ENCODE measurements at regions not wholly inside any gene's neighbourhood (a gene's known extent, or its start where the extent isn't known, plus 50 kb on each side); places are given as distances from the start of the nearest gene placed in this dataset.

DNA sequence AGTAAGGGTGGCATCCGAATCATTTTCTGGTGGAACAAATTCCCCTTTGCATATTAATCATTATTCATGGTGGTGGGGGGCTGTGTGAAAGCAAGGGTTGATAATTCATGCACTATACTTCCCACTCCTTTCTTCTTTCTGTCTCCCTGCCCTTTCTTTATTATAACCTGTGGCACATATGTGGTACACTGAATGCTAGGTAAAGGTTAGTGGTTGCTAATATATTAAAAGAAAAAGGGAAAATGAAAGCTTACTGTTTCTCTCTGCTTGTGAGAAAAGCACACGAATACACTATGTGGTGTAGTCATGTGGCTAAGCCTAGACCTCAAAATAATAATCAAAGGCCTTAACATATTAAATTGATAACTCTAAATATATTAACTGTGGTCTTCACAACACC lies 178.4 kb upstream of the RPS6KA3 start:
- Histone ChIP-seq H3K4me1 (no peaks in the 10 kb centered on the region), H3K36me3 (no peaks in the 10 kb centered on the region), H3K9me3 (no peaks in the 10 kb centered on the region), H3K27me3 (no peaks in the 10 kb centered on the region), H3K4me3 (no peak overlapping the region), H3K27ac (no peak overlapping the region)
- DNase-seq: no peak
- TF ChIP-seq POLR2AphosphoS5 (IDR thresholded peaks at IDR 0.05): no peak
- TF ChIP-seq EP300 (IDR thresholded peaks at IDR 0.05): no peak
- TF ChIP-seq, protein P1, sequence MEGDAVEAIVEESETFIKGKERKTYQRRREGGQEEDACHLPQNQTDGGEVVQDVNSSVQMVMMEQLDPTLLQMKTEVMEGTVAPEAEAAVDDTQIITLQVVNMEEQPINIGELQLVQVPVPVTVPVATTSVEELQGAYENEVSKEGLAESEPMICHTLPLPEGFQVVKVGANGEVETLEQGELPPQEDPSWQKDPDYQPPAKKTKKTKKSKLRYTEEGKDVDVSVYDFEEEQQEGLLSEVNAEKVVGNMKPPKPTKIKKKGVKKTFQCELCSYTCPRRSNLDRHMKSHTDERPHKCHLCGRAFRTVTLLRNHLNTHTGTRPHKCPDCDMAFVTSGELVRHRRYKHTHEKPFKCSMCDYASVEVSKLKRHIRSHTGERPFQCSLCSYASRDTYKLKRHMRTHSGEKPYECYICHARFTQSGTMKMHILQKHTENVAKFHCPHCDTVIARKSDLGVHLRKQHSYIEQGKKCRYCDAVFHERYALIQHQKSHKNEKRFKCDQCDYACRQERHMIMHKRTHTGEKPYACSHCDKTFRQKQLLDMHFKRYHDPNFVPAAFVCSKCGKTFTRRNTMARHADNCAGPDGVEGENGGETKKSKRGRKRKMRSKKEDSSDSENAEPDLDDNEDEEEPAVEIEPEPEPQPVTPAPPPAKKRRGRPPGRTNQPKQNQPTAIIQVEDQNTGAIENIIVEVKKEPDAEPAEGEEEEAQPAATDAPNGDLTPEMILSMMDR (IDR thresholded peaks at IDR 0.05): no peak
- TF ChIP-seq POLR2A (IDR thresholded peaks at IDR 0.05): no peak
- 71 to 84% methylated on average over 2 of the region's 2 CpGs for WGBS, 2 donors
- intact Hi-C loops (cut with DNase I): no loop called here

DNA sequence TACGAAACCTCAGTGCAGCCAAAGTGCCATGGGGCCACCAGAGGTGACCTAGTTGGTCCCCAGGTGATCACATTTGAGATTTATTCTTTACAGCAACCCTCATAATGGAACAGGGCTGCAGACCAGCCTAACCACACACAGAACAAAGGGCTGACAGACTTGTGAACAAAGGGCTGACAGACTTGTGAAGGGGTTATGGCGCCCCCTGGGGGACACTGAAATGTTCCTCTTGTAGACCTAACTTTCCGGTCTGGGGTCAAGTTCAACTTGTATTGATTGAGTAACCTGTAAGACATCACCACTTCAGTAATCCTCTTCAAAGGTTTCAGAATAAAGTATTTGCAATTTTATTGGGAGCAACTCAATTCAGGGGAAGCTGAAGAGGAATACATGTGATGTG lies 175.9 kb upstream of the RPS6KA3 start:
- Histone ChIP-seq H3K27ac (no peak overlapping the region), H3K27me3 (no peaks in the 10 kb centered on the region), H3K4me1 (no peaks in the 10 kb centered on the region), H3K36me3 (no peaks in the 10 kb centered on the region), H3K4me3 (no peak overlapping the region), H3K9me3 (no peaks in the 10 kb centered on the region)
- DNase-seq: peak; percentile 84
- WGBS, 2 donors: 29 to 31% methylated on average over 3 of the region's 3 CpGs
- TF ChIP-seq, protein P1 (IDR thresholded peaks at IDR 0.05): peak; percentile 31 to 56 (median 42)
- no peak for TF ChIP-seq POLR2A (IDR thresholded peaks at IDR 0.05)
- intact Hi-C loops (cut with DNase I): loop anchor here (5.0 kb wide), 1 partner anchor 190 kb away; no protein-coding TSS in a partner anchor

DNA sequence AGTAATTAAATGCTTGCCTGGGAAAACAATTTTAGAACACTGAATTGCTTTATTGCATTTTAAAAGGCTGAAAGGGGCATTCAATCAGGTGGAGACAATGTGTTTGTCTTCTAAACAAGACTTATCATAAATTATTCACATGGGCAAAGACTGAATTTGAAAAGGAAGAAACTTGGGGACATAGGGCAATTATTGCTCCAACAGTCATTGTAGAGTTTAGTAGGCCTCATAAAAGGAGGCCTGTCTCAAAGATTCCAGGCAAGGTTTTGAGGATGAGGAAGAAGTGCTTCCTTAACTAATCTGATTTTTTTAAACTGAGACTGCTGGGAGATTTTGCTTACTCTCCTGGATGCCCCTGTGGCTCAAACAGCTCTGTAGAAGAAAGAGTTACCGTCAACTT lies 174.4 kb upstream of the RPS6KA3 start:
- Histone ChIP-seq H3K9me3 (no peaks in the 10 kb centered on the region), H3K4me3 (no peak overlapping the region), H3K36me3 (no peaks in the 10 kb centered on the region), H3K4me1 (no peaks in the 10 kb centered on the region), H3K27ac (no peak overlapping the region), H3K27me3 (no peaks in the 10 kb centered on the region)
- no peak for DNase-seq
- no peak for TF ChIP-seq POLR2AphosphoS5 (IDR thresholded peaks at IDR 0.05)
- no peak for TF ChIP-seq POLR2A (IDR thresholded peaks at IDR 0.05)
- no peak for TF ChIP-seq EP300 (IDR thresholded peaks at IDR 0.05)
- TF ChIP-seq, protein P1 (IDR thresholded peaks at IDR 0.05): no peak
- intact Hi-C loops (cut with DNase I): loop anchor here (5.0 kb wide), 1 partner anchor 189 kb away; no protein-coding TSS in a partner anchor
- 27 to 65% methylated on average over 1 of the region's 1 CpG for WGBS, 2 donors

DNA sequence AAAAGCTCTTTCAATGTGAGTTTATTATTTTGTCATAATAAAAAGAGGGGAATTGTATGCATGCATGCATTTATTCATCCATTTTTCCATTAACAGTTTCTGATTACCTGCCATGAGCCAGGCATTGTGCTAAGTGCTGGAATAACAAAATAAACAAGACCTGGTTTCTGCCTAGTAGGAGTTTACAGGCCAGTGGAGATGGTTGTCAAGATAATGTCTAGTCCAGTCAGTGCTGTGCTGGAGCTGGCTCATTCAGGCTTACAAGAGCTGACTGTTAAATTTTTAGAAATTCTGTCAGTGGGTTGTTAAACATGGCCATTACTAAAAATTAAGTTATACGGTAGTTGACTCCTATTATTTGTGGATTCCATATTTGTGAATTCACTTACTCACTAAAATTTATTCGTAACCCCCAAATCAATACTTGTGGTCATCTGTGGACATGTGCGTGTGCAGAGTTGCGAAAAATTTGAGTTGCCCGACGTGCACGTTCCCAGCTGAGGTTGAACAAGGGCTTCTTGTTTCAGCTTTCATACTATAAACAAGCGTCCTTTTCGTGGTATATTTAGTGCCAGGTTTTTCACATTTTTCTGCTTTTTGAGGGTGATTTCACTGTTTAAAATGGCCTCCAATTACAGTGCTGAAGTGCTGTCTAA lies 172.3 kb upstream of the RPS6KA3 start:
- no peak for DNase-seq
- intact Hi-C loops (cut with DNase I): no loop called here
- no peaks in the 10 kb centered on the region for H3K36me3 ChIP-seq
- 90 to 94% methylated on average over 9 of the region's 9 CpGs for WGBS, 2 donors
- H3K27ac ChIP-seq: no peak overlapping the region
- no peaks in the 10 kb centered on the region for H3K9me3 ChIP-seq
- H3K4me1 ChIP-seq: no peaks in the 10 kb centered on the region
- H3K4me3 ChIP-seq: no peak overlapping the region
- TF ChIP-seq, protein P1 (IDR thresholded peaks at IDR 0.05): no peak
- TF ChIP-seq EP300 (IDR thresholded peaks at IDR 0.05) (no peak), POLR2AphosphoS5 (IDR thresholded peaks at IDR 0.05) (no peak), POLR2A (IDR thresholded peaks at IDR 0.05) (no peak)
- H3K27me3 ChIP-seq: no peaks in the 10 kb centered on the region

DNA sequence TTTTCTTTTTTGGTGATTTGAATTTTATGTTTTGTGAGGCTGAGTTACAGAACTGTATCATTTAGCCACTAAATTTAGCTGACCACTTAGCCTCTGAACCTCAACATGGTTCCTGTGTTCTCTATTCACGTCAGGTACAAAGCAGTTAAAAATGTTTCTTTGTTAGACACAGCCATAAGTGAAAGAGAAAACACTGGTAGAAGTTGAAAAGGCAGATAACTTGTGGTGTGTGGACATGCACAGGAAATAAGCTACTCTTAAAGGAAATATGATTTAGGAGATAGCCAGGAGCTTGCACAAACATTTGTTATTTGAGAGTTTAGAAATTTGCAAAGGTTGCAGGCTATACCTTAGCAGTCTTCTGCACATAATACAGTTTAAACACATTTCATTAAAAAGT lies 171.0 kb upstream of the RPS6KA3 start:
- DNase-seq: no peak
- Histone ChIP-seq H3K4me1 (no peaks in the 10 kb centered on the region), H3K27ac (no peak overlapping the region), H3K36me3 (no peaks in the 10 kb centered on the region), H3K4me3 (no peak overlapping the region), H3K27me3 (no peaks in the 10 kb centered on the region), H3K9me3 (no peaks in the 10 kb centered on the region)
- WGBS, 2 donors: 17 to 29% methylated on average over 1 of the region's 1 CpG
- intact Hi-C loops (cut with DNase I): no loop called here
- TF ChIP-seq, protein P1 (IDR thresholded peaks at IDR 0.05): no peak
- TF ChIP-seq POLR2AphosphoS5 (IDR thresholded peaks at IDR 0.05): no peak
- no peak for TF ChIP-seq POLR2A (IDR thresholded peaks at IDR 0.05)
- TF ChIP-seq EP300 (IDR thresholded peaks at IDR 0.05): no peak

Data from sigmoid colon (tissue), 6 donors.